GM18867 (cell line): ENCODE measurements at regions not wholly inside any gene's neighbourhood (a gene's known extent, or its start where the extent isn't known, plus 50 kb on each side); places are given as distances from the start of the nearest gene placed in this dataset.
A peak's percentile ranks its signal among the peaks of the same experiment; 100 is the strongest.

Experiments
- ATAC-seq: cut with Tn5 transposase; IDR thresholded peaks from one replicate; pipeline ENCODE4 v1.9.1; 2021; ENCODE audit warnings: mild to moderate bottlenecking, moderate library complexity; ENCODE audit not compliant: unreplicated experiment

DNA sequence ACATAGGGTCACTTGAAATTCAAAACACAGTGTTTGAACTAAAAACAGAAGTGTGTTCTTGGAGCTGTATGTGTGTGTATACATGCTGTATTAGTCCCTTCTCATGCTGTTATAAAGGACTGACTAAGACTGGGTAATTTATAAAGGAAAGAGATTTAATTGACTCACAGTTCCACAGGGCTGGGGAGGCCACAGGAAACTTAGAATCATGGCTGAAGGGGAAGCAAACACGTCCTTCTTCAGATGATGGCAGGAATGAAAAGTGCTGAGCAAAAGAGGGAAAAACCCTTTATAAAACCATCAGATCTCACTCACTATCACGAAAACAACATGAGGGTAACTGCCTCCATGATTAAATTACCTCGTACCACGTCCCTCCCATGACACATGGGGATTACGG is 224.1 kb downstream of the BCAT1 start:
- ATAC-seq: no peak

DNA sequence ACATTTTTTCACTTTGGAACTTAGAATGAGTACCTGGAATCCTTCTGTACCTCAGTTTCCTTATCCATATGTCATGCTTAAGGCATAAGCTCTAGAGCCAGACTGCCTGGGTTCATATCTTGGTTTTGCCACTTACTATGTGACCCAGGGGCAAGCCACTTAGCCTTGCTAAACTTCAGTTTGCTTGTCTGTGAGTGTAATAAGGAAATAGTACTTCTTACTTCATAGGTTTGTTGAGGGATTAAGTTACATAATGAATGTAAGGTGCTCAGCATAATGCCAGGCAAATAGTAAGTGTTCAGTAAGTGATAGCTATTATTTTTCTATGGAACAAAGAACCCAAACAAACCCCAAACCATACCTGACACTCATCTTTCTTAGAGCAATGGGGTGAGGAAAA is 225.1 kb downstream of the BCAT1 start:
- ATAC-seq: no peak

DNA sequence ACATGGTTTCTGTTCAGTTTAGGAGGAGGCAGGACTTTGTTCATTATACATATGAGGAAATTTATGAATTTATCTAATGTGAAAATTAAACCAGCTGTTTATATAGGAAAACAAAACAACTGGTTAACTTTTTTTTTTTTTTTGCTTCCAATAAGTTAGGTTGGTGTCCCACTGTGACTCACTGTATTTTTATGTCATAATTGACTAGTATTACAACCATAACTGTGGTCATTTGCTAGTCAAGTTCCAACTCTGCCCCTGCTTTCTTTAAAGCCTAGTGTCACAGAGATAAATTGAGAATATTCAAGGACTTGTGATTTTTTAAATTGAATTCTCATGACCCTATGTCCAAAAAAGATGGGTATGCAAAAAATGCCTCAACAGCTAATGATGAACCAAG is 227.7 kb downstream of the BCAT1 start:
- no peak for ATAC-seq

DNA sequence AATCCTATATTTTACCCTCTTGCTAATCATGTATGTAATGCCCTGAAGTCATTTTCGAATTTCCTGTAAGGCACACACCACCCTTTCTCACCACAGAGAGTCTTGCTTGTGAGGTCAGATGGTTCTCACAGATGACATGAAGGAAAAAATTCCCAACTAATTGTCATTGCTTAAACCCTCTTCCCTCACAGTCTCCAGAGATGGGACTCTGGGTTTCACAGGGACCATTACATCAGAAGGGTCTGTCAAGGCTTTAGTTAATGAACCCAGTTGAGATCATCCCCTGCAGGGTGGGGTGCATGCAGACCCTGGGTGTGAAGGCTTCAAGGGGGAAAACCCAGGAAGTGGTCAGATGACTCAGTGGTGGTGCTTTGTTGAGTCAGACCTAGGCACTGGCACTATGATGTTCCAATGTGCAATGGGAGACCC is 229.6 kb downstream of the BCAT1 start:
- peak; percentile 75 for ATAC-seq

DNA sequence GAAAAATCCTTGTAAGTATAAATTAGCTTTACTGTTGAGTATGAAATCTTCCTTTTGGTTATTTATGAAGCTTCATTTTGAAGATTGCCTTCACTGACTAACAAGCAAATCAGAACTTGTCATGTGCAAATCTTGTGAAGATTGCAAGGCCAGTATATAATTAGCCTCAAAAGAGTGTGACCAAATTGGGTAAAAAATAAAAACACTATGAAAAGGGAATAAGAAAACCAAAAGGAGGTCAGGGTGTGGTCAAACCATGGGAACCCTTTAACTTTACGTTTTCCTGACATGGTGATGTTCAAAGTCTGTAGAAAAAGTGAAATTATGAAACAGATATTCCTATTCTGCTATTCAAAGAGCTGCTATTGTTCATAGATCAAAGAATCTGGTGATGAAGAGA is 230.3 kb downstream of the BCAT1 start:
- ATAC-seq: no peak

DNA sequence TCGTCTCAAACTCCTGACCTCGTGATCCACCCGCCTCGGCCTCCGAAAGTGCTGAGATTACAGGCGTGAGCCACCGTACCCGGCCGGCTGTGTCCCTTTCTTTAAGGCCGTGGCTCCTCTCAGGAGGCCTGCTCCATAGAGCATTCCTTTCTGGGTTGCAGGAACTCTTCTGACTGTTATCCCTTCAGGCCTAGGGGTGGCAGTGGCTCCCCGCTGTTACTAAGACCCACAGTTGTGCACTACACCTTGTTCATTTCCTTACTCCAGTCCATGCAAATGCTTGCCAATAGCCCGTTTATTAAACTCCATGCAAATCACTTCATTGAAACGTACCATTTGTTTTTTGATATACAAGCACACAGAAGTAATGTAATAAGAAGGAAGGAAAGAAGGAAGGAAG is 234.7 kb downstream of the BCAT1 start:
- no peak for ATAC-seq

DNA sequence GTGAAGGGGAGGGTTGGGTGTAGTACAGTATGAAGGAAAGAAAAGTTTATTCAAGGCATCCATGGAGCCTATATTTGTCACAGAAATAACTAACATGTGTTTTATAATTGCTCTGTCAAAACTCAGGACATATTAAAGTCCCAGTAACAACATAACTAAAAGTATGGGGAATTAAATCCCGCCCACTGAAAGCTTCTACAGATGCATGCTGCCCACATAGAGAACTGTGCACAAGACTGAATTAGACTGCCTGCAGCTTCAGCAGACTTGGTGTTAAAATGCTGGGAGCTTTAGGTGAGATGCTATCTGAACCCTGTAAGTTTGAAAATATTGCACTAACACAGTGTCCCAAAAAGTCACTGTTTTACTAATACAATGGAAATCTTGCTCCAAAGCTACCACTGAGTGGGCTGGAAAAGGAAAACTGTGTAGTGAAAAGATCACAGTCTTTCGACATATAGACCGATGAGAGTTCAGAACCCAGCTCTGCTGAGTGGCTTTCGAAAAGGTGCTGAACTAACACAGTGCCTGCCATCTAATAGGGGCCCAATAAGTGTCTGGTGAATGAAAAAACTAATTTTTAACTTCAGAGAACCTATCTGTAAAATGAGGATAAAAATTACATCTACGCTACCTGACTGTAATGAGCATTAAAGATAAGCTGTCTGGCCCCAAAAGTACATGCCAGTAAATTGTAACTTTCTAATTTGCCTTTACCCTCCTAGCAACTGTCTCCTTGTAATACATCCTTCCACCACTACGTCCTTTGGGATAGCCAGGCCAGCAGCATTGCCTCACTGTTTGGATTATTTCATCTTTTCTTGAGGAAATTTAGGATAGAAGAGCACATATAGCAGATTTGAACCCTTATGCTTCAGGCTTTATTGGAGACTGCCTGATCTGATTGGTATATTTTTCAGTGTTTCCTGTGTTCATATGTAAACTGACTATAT is 237.6 kb downstream of the BCAT1 start:
- ATAC-seq: no peak

DNA sequence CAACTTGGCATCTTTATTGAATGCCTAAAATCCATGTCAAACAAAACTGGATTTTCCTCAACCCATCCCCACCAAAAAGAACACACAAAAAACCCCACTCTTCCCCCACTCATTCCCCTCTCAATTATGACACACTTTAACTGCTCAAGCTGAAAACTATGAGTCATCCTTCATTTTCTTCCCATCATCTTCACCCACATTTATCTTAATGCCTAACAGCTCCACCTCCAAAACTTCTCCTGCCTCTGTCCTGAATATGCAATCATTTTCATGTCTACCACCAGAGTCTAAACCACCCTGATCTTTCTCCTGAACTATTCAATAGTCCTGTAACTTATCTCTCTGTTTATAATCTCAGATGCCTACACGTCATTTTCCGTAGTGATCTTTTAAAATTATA is 239.7 kb downstream of the BCAT1 start:
- ATAC-seq: no peak

DNA sequence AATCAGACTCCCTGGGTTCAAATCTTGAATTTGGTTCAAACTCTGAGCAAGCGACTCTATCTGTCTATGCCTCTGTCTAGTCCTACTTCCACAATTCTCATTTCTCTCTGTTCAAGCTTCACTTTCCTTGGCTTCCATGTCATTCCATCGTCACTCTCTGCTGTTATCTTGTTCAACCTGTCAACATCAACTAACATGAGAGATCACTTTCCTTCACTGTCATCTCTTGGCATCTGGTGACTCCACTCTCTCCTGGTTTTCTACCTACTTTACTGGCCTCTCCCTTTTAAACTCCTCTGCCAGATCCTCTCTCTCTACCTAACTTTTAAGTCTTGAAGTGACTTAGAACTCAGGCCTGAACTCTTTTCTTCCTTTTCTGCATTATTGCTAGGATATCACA is 240.2 kb downstream of the BCAT1 start:
- ATAC-seq: no peak

DNA sequence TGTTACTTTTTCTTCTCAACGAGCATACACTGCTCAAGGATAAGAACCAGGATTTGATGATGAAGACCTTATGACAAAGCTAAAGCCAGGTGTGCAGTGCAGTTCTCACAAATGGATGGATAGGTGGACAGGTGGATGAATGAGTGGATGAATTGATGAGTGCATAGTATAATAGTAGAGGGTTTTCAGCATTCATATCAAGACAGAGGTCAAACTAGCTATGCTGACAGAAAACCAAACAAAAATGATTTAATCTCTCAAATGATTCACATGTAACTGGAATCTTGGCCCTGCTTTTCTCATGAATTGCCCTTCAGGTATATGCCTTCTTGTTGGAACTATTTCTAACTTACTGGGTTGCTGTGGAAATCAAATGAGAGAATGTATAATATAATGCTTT is 240.9 kb downstream of the BCAT1 start:
- no peak for ATAC-seq

DNA sequence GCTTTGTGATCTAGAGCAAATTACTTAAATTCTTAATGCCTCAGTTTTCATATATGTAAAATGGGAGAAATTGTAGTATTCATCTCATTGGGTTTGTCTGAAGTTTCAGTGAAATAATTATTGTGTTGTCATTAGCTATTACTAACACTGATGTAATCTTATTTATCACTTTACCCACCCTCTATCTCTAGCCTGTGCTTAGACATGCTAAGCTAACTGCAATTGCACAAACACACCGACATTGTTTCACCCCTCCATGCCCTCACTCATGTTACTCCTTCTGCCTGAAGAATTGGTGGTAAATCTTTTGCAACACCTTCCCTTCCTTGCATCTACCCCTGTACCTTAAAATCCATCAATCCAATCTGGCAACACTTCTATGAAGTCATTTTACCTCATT is 241.6 kb downstream of the BCAT1 start:
- no peak for ATAC-seq

DNA sequence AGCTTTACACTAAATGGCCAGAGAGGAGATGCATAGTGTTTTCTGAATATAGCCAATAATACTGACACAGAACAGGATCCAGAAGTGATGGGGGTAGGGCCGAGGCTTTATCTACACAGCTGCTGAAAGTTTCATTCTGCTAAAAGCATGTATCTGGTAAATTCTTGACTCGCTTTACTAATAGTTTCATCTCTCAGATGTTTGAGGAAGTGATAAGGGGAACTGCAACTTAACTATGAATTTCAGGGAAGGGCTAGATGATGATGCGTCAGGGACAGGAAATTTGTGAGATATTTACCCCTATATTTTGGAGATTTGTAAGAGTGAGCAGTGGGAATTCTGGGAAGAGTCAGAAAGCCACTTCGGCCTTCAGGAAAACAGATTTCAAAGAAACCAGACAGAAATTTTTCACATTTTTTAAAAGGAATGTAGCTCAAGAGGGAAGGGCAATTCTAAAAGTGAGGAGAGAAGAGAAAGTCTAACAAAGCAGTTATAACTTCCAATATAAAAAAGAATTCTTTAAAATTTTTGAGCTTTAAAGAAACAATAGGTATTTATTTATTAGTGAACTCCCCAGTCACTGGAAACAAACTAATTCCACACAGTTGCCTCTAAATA is 243.1 kb downstream of the BCAT1 start:
- ATAC-seq: peak; percentile 99

DNA sequence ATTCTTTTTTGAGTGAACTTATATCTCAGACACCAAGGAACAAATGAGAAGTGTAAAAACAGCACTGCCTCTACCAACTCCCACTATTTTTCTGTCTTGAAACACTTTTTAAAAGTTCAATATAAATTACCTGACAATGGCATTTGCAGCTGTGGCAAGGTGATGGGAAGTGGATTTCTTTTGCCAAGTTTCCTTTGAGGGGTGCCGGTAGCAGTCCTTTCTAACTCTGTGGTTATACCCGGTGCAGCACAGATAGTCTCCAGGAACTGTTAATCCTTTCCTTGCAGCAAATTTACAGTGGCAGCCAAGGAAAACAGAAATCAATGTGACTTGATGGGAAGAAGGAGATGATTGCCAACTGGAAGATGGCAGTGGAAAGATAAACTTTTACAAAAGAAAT is 243.7 kb downstream of the BCAT1 start:
- peak; percentile 9 for ATAC-seq

DNA sequence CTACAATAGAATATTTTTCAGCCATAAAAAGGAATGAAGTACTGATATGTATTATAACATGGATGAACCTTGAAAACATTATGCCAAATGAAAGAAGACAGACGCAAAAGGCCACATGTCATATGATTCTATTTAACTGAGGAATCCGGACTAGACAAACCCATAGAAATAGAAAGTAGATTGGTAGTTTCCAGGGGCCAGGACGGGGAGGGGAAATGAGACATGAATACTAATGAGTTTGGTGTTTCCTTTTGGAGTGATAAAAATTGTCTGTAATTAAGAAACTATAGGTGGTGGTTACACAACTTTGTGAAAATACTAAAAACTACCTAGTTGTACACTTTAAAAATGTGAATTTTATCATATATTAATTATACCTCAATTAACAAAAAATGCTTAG is 247.6 kb downstream of the BCAT1 start:
- no peak for ATAC-seq

DNA sequence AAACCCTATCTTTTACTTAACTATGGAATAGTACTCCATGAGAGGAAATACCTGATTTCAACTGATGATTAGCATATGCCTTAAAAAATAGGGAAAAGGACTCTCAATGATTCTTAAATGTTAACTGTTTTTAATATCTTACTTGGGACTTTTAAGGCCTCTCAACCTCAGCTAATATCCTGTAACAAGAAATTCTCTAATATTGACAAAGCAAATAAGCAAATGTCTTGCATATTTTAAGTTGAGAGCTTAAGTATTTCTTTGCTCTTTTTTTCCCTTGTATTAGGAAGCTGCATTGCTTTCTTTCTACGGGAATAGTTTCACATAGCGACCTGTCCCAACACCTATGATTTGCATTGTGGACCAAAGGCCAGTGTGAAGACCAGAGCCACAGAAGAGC is 249.9 kb downstream of the BCAT1 start:
- no peak for ATAC-seq

DNA sequence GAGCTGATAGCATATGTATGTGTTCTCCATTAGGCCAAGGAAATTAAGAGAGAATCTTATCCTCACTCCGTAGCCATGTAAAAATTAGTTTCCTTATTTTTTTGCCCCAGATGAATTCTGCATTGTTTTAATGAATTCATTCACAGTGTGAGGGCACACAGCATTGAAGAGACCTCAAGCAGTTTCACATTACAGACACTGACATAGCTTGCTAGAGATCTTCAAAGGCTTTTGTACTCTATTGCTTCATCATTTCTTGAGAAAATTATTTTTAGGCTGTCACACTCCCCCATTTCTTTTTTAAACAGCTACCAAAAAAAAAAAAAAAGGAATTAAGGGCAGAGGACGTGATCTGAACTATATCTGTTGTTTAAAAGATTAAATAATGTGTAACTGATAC is 251.1 kb downstream of the BCAT1 start:
- ATAC-seq: no peak

DNA sequence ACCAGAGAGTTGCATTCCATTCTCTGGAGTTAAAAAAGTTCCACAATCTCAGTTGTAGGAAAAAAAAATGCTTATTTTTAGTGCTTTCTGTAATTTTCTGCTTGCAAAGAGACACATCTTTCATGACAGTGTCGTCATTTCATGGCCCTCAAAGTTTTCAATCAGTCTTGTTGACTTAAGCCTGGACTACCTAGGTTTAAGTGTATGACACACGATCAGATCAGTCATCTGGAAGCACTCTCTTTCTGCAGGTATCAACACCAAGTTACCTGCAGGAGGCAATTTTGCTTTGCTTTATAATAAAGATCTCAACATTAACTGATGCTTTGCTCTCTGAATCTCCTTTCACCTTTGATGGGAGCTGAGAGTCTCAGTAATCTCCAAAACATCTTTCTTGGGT is 251.6 kb downstream of the BCAT1 start:
- no peak for ATAC-seq

DNA sequence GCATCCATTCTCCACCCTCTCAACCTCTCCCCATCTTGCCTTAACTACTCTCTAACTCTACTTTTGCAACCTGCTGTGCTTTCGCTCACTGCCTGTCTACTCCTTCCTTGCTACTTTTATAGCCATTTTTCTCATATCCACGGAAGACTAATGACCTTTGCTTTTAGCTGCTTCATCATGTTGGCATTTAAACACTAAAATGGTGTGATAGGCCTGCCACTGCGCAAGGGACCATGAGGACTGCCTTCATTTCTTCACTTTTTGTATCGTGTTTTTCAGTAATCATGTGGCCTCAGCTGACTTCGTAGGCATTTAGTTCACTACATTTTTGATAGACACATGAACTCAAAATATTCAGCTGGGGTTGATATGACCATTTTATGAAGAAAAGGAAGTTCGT is 252.1 kb downstream of the BCAT1 start:
- ATAC-seq: no peak

DNA sequence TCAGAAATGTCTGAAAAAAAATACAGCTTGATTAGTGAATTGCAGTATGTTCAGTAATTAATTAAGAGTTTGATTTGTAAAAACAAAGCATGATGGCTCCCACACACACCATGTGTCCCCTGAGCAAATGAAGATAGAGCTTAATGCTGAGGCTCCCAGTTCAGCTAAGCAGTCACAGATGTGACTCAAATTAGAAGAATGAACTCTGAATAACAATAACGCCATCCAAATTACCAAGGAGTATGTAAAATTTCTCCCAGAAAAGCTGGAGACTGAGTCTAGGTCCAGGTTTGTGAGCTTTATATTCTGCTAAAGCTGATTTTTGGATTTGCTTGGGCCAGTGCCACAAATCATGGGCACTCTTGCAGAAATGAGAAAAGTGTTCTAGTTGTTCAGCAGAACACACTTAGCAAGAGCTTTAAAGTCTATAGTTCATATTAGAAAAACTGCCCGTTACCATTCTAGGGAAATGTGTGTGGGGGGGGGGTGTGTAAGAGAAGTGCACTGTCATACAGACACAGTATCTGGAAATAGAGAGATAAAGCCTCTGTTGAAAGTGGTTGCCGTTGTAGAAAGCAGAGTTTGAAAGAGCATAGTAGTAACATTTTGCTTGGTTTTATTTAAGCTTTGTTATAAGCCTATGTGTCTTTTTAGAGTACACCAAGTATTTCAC is 253.1 kb downstream of the BCAT1 start:
- no peak for ATAC-seq

DNA sequence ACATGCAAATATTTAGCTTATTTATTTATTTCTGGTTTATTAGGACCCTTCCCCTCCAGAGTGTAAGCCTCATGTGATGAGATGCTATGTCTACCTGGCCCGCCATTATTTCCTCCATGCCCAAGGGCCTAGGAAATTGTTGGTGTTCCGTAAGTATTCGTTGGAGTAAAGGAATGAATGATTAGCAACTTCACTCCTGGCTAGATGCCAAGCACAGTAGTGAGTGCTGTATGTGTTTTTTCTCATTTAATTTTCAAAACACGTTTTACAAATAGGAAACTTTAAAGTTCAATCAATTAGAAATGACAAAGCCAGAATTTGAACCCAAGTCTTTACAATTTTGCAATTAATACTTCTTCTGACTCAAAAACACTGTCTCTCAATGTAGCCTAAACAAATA is 253.8 kb downstream of the BCAT1 start:
- no peak for ATAC-seq

DNA sequence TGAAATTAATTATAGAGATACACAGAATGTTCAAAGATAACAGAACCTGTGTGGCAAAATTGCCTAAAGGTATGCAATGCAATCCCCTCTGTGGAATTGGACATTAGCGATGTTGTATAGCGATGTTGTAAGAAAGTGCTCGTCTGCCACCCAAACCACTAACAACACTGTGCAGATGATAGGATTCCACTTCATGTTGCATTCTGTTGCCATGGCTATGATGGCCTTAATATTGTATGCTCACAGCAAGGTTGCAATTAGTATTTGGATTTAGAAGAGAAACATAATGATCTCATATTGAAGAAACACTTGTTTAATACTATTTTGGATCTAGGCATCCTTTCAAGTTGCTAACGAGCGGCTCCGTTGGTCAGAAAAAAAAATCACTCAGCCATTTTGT is 260.3 kb downstream of the BCAT1 start:
- ATAC-seq: no peak

DNA sequence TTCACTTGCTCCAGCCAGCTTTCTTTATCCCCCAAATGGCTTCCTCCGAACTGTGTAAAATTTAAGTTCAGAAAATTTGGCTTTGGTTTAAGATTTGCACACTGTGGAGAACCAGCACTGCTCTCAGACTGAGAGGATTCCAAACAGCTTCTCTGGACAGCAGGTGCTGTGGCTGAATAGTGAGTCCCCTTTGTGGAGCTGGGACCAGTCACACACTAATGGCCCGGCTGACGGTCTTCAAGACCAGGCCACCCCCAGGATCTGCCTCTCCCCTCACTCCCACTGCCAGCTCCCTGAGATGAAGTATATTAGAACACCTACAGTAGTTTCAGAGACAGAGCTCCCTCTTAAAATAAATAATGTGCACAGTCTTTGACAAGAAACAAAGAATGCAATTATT is 267.3 kb downstream of the BCAT1 start:
- ATAC-seq: no peak
